GM19397 (cell line): ENCODE measurements at regions not wholly inside any gene's neighbourhood (a gene's known extent, or its start where the extent isn't known, plus 50 kb on each side); places are given as distances from the start of the nearest gene placed in this dataset.
"Not testable (repeated sequence)": the region's sequence is repeated elsewhere in the genome, so short reads cannot be mapped to it uniquely, and the experiment has no call there.

ENCODE experiments used
- ATAC-seq: cut with Tn5 transposase; IDR thresholded peaks from one replicate; pipeline ENCODE4 v1.9.1; 2021; ENCODE audit warnings: mild to moderate bottlenecking, moderate library complexity; ENCODE audit not compliant: unreplicated experiment

DNA sequence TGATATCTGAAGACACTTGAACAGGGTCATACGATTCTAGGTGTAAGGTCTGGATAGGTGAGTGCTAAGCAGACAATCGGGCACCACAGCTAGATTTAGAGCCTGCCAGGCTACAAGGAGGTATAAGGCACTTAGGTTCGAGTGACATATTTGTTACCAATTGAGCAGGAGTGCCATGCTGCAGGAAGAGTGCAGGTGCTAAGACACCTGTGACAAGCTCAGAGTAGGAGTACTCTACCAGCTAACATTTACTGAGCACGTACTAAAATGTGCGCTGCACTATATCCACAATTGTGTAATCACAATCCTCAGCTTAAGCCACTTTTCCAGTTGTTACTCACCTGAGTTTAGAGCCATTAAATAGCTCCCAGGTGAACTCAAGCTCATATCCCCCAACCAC is 227.8 kb upstream of the MOCS1 start:
- ATAC-seq: no peak

DNA sequence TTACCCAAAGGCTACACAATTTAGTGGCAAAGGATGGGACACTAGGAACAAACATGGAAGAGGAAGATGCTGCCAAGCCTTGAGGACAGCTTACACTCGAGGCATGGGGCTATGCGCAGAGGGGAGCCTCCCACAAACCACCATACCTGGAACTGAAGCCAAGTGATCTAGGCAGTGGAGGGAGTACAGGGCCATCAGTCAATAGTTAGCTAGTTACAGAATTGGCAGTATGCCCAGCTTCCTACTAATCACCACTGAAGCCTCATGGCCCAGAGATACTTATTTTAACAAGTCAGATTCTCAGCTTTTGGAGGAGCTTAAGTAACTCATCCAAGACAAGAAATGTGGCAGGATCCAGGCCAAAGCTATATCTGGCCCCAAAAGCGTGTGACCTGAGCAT is 226.6 kb upstream of the MOCS1 start:
- ATAC-seq: no peak

GRCh38 chr6:40159865-40160264 is 225.6 kb upstream of the MOCS1 start:
- no peak for ATAC-seq

GRCh38 chr6:40152701-40153436 is 218.6 kb upstream of the MOCS1 start:
- no peak for ATAC-seq

- ATAC-seq: no peak
Observed at GRCh38 chr6:40152196-40152595, 217.9 kb upstream of the MOCS1 start.

DNA sequence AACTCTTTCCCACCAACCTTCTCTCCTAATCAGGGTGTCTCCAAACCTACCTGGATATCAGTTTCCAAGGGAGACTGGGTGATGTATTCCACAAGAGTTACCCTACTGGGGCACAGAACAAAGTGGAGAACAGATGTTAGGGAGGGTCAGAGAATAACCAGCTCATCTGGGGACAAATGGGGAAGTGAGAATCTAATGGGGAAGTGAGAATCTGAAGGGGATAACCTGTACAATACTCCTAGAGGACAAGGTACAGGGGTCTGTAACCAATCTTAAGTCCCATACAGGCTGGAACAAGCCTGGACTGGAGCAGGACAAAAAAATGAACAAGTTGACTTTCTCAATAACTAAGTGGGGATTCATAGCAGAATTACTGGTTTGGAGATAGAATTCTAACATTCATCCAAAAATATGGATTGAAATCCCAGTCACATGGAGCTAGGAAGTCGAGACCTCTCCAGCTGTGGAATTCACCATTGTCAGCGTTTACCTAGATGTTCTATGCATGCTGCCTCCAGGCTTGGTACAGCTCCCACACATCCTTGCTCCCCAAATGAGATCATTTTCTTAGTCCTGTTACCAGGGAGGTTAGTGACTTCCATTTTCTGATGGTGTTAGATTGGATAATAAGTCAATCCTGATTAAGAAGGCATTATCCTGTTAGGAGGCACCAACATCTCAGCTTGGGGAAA is 214.8 kb upstream of the MOCS1 start:
- peak; percentile 94 for ATAC-seq

DNA sequence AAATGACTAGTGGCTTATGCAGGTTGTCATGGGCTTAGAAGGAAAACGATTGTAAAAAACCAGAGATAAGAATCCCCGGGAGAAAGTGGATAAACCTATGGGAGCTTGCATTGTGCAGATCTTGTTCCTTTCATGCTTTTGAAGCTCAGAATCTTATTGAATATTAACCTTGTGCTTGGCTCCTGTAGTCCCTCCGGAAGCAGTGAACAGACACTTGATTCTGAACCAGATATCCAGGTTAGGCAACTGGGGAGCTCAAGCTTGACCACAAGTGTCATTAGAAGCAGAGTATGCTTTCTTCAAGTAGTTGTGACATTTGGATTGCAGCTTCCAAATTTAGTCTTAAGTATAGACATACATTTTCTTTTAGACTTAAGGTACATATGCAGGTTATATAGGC is 212.6 kb upstream of the MOCS1 start:
- no peak for ATAC-seq

DNA sequence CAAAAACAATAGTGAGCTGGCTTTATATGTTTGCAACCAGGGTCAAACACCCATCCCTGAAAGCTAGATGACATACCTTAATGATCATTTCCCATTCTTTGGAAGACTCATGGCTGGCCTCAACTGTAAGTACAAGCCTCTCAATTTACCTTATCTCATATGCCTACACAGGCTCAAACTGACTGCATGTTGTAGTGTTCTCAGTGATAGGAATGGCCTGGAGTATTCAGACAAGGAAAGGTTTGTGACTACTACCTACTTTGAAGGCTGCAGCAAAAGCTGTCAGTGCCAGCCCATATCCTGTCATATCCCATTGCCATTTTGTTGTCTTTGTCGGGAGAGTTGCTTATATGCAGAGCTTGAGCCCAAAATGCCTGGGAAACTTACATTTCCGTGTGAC is 205.2 kb upstream of the MOCS1 start:
- ATAC-seq: no peak

- ATAC-seq: no peak
Observed at GRCh38 chr6:40138273-40138720, 204.0 kb upstream of the MOCS1 start.

DNA sequence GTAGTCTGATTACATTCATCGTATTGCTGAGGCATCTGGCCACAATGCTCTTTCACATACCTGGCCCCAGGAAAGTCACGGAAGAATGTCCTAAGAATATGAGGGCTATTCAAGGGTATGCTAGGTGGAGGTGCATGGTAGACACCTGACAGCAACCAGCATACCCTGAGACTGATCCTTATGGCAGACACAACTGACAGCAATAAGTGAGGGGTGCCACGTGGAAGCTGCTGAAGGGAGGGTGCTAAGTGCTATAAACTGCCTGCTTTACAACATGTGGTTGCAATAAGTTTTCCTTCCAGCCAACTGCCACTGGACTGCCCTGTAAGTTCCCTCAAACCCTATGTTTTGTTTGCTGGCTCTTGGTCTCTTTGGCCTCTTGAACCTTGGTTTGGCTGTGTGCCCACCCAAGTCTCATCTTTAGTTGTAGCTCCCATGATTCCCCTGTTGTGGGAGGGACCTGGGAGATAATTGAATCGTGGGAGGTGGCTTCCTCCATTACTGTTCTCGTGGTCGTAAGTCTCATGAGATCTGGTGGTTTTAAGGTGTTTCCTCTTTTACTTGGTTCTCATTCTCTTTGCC is 201.3 kb upstream of the MOCS1 start:
- no peak for ATAC-seq

DNA sequence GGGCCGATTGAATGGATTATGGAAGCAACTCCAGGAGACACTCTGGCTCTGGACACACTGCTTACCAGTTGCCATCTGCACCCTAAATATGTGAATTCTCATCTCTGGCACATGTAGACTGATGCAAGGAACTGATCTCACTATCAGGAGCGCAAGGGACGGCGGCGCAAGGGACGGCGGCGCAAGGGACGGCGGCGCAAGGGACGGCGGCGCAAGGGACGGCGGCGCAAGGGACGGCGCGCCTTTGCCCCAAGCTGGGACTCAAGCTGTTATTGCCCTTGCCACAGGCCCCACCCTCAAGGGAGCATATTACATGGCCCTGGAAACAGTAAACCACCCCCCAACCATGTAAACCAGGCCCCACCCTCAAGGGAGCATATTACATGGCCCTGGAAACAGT is 199.7 kb upstream of the MOCS1 start:
- ATAC-seq: not testable (repeated sequence)

GRCh38 chr6:40131675-40132074 is 197.4 kb upstream of the MOCS1 start:
- ATAC-seq: no peak

- no peak for ATAC-seq
Observed at GRCh38 chr6:40128127-40128526, 193.9 kb upstream of the MOCS1 start.

GRCh38 chr6:40125680-40126394 is 191.6 kb upstream of the MOCS1 start:
- no peak for ATAC-seq

DNA sequence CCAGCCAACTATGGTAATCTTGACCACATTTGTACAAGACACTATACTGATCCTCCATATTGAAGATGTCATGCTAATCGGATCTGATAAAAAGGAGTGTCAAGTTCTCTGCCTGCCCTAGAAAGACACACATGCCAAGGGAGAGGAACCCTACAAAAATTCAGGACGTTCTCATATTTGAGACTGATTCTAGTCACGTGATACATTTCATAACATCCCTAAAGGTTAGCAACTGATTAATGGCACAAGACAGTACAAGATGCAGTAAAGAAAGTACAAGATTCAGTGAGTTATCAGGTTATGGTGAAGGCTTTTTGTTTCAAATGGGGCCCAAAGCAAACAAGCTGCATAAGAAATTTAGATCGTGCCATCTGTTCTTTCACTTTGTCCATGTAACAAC is 190.7 kb upstream of the MOCS1 start:
- ATAC-seq: no peak

GRCh38 chr6:40116832-40117231 is 182.6 kb upstream of the MOCS1 start:
- no peak for ATAC-seq

GRCh38 chr6:40112350-40112749 is 178.1 kb upstream of the MOCS1 start:
- no peak for ATAC-seq

- ATAC-seq: no peak
Observed at GRCh38 chr6:40108736-40109135, 174.5 kb upstream of the MOCS1 start.

- no peak for ATAC-seq
Observed at GRCh38 chr6:40106840-40107239, 172.6 kb upstream of the MOCS1 start.

- ATAC-seq: no peak
Observed at GRCh38 chr6:40098774-40099173, 164.5 kb upstream of the MOCS1 start.

DNA sequence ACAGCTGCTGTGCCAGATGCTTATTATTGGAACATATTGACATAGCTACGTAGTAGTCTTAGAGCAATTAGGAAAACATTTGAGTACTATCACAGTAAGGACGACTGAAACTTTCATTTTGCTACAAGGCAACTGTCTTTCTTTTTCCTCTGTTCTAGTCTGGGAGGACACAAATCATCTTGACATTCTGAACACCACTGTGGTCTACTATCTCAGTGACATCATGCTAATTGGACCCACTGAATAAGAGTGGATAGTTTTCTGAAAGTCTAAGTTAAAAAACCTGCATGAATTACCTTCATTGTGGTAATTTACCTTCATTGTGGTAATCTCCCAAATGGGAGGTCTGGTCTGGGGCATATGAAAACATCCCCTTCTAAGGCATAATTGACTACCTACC is 163.3 kb upstream of the MOCS1 start:
- no peak for ATAC-seq
